OCI-LY7 (cell line): ENCODE measurements at regions not wholly inside any gene's neighbourhood (a gene's known extent, or its start where the extent isn't known, plus 50 kb on each side); places are given as distances from the start of the nearest gene placed in this dataset.

Source experiments
- BruUV-seq: library from RNA; stranded (reverse); fragments of 400-500 nt; replicated peaks from 2 replicates; lab custom pipeline; 2021; lab: Mats Ljungman, UMichigan
- CTCF ChIA-PET: fragments of 300-600 bp; sonication (Branson Sonifier 250); formaldehyde crosslinking; loops from one replicate; lab custom pipeline; 2022; ENCODE audit warnings: antibody characterized with exemption; ENCODE audit not compliant: unreplicated experiment; lab: Charles Lee
- POLR2A ChIA-PET: fragments of 300-600 bp; sonication (Branson Sonifier 250); formaldehyde crosslinking; loops from one replicate; lab custom pipeline; 2022; ENCODE audit warnings: antibody characterized with exemption; lab: Charles Lee
- DNase-seq: peaks from one replicate; pipeline ENCODE4 v3.0.0-alpha.2; 2015; ENCODE audit warnings: low spot score
- H2AFZ ChIP-seq: fragments of 200-600 bp; sonication (generic), shearing (Covaris generic); 2 replicates; pipeline ENCODE4 v1.6.1; 2014; ENCODE audit warnings: mild to moderate bottlenecking, antibody characterized with exemption, low read length, moderate library complexity
- H3K27ac ChIP-seq: fragments of 200-600 bp; sonication (generic); 2 replicates; pipeline ENCODE4 v1.5.1; 2014; ENCODE audit warnings: mixed run types, low read depth, mild to moderate bottlenecking, moderate library complexity, low read length, inconsistent platforms; ENCODE audit not compliant: poor library complexity, severe bottlenecking
- H3K36me3 ChIP-seq: fragments of 200-600 bp; sonication (generic); 2 replicates; pipeline ENCODE4 v1.6.1; 2014; ENCODE audit warnings: mild to moderate bottlenecking, antibody characterized with exemption, low read length, moderate library complexity, mixed read lengths; ENCODE audit not compliant: insufficient read depth
- H3K4me1 ChIP-seq: fragments of 200-600 bp; sonication (generic); 2 replicates; pipeline ENCODE4 v1.5.1; 2014; ENCODE audit warnings: mild to moderate bottlenecking, low read length; ENCODE audit not compliant: insufficient read depth, poor library complexity, severe bottlenecking
- H3K4me2 ChIP-seq: fragments of 200-600 bp; sonication (generic); 2 replicates; pipeline ENCODE4 v1.6.1; 2014; ENCODE audit warnings: mild to moderate bottlenecking, low read length
- H3K4me3 ChIP-seq: fragments of 200-600 bp; sonication (generic); 2 replicates; pipeline ENCODE4 v1.5.1; 2014; ENCODE audit warnings: mild to moderate bottlenecking, low read depth, low read length; ENCODE audit not compliant: poor library complexity, severe bottlenecking
- H3K79me2 ChIP-seq: fragments of 200-600 bp; sonication (generic); 2 replicates; pipeline ENCODE4 v1.6.1; 2016; ENCODE audit warnings: low read depth, mild to moderate bottlenecking, low read length, moderate library complexity, mixed read lengths; ENCODE audit not compliant: insufficient read depth
- H3K9me2 ChIP-seq: fragments of 200-600 bp; sonication (generic); 2 replicates; pipeline ENCODE4 v1.6.1; 2016; ENCODE audit warnings: mild to moderate bottlenecking, low read length, mixed read lengths; ENCODE audit not compliant: insufficient read depth
- H3K9me3 ChIP-seq: fragments of 200-600 bp; sonication (generic); 2 replicates; pipeline ENCODE4 v1.6.1; 2014; ENCODE audit warnings: mild to moderate bottlenecking, mixed run types, low read length, mixed read lengths
- H4K20me1 ChIP-seq: fragments of 200-600 bp; sonication (generic); 2 replicates; pipeline ENCODE4 v1.6.1; 2014; ENCODE audit warnings: mild to moderate bottlenecking, antibody characterized with exemption, low read length, moderate library complexity, mixed read lengths; ENCODE audit not compliant: insufficient read depth
- EZH2phosphoT487 ChIP-seq: fragments of 200-600 bp; sonication (generic); IDR thresholded peaks from 2 replicates; pipeline ENCODE4 v1.6.1; 2018; ENCODE audit warnings: low read depth, borderline replicate concordance, mild to moderate bottlenecking, mixed run types, antibody characterized with exemption, low read length, moderate library complexity, mixed read lengths
- intact Hi-C: fragments of 100-400 bp; cut with micrococcal nuclease; formaldehyde crosslinking; loops from one replicate; pipeline ENCODE4 v1.10.0; 2022; ENCODE audit not compliant: unreplicated experiment
- TF ChIP-seq, protein P1 (sequence below): fragments of 200-600 bp; sonication (generic); conservative IDR thresholded peaks from 2 replicates; pipeline ENCODE4 v1.5.1; 2014; ENCODE audit warnings: mild to moderate bottlenecking, antibody characterized with exemption, low read length, moderate library complexity, mixed read lengths

DNA sequence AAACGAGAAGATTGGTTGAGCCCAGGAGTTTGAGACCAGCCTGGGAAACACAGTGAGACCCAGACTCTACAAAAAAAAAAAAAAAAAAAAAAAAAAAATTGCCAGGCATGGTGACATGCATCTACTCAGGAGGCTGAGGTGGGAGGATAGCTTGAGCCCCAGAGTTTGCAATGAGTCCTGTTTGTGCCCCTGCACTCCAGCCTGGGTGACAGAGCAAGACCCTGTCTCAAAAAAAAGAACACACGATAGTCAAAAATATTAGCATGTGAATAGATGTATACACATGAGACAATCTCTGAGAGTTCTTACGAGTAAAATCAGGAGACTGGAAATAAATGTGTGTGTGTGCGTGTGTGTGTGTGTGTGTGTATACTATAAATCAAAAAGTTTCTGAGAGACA, 966.3 kb downstream of the FSTL5 start:
- Histone ChIP-seq H3K9me3 (no peaks in the 10 kb centered on the region), H3K36me3 (no peaks in the 10 kb centered on the region), H4K20me1 (no peaks in the 10 kb centered on the region), H3K9me2 (no peaks in the 10 kb centered on the region), H3K4me3 (no peak overlapping the region), H2AFZ (no peak overlapping the region), H3K4me1 (no peaks in the 10 kb centered on the region), H3K4me2 (no peak overlapping the region), H3K27ac (no peak overlapping the region), H3K79me2 (no peaks in the 10 kb centered on the region)
- TF ChIP-seq, protein P1, sequence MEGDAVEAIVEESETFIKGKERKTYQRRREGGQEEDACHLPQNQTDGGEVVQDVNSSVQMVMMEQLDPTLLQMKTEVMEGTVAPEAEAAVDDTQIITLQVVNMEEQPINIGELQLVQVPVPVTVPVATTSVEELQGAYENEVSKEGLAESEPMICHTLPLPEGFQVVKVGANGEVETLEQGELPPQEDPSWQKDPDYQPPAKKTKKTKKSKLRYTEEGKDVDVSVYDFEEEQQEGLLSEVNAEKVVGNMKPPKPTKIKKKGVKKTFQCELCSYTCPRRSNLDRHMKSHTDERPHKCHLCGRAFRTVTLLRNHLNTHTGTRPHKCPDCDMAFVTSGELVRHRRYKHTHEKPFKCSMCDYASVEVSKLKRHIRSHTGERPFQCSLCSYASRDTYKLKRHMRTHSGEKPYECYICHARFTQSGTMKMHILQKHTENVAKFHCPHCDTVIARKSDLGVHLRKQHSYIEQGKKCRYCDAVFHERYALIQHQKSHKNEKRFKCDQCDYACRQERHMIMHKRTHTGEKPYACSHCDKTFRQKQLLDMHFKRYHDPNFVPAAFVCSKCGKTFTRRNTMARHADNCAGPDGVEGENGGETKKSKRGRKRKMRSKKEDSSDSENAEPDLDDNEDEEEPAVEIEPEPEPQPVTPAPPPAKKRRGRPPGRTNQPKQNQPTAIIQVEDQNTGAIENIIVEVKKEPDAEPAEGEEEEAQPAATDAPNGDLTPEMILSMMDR, result no peak
- TF ChIP-seq EZH2phosphoT487, result no peak
- no TSS peak for BruUV-seq
- ChIA-PET POLR2A (no interaction called here), CTCF (no interaction called here)
- no peak for DNase-seq
- intact Hi-C loops, result no loop called here

DNA sequence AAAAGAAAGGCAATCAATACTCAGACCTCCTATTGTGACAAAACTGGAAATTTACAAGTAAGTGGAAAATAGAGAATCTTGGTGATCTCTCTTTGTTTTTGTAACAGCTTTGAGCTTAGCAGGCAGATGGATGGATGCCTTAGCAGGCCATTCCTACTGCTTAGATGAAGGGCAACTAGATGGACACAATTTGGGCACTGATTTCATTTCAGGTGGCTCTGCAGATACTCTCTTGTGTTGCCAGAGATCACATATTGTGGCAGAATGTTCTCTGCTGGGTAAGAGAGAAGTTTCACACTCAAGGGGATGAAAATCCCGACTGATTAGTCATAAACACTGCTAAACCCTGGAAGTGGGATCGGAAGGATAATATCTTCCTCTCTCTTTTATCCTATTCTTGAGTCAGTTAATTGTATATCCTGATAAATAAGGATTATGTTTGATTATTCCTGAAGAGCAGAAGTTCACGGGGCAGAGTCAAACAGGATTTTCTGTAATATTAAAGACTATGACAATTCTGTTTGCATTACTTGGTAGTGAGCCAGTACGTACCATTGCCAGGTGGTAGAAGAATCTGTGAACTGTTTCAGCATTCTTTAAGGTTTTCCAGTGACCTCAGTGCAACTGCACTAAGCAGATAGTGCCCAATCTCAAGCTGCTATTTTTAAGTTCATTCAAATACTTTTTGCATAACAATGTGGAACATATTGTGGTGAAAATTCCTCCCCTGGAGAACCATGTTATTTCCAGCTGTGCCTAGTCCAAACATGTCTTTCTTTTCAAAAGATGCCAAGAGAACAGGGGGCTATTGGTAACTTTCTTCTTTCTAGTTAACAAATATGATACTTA, 974.3 kb downstream of the FSTL5 start:
- H3K4me1 ChIP-seq, result no peaks in the 10 kb centered on the region

DNA sequence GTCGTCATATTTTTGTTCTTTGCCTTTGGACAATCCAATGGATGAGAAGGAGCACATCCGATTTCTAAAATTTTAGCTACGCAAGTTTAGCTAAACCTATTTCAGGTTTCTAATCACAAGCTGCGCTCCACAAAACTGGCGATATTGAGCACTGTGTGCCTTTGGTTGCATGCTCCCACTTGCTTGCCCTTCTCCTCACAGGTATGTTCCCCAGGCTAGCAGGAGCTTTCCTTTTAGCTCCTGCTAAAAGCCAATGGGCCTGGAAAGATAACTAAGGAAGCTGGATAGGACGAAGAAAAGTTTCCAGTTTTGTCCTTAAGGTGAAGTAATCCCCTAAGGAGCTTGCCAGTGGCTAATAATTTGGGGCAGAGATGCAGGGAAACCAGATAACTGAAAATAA, 975.2 kb downstream of the FSTL5 start:
- no peak overlapping the region for H3K4me2 ChIP-seq
- H3K4me3 ChIP-seq, result no peak overlapping the region
- H3K4me1 ChIP-seq, result no peaks in the 10 kb centered on the region
- no peak overlapping the region for H2AFZ ChIP-seq
- ChIA-PET CTCF (no interaction called here), POLR2A (no interaction called here)
- no peaks in the 10 kb centered on the region for H3K79me2 ChIP-seq
- TF ChIP-seq, protein P1, result no peak
- no peak for TF ChIP-seq EZH2phosphoT487
- H3K9me2 ChIP-seq, result no peaks in the 10 kb centered on the region
- H3K36me3 ChIP-seq, result no peaks in the 10 kb centered on the region
- no peaks in the 10 kb centered on the region for H3K9me3 ChIP-seq
- no peak overlapping the region for H3K27ac ChIP-seq
- no peaks in the 10 kb centered on the region for H4K20me1 ChIP-seq
- BruUV-seq, result no TSS peak
- intact Hi-C loops, result no loop called here
- DNase-seq, result no peak

More for the DNA sequence above, 974.3 kb downstream of the FSTL5 start:
- intact Hi-C loops, result no loop called here
- no peak for DNase-seq
- H3K79me2 ChIP-seq, result no peaks in the 10 kb centered on the region
- no peaks in the 10 kb centered on the region for H3K9me2 ChIP-seq
- H4K20me1 ChIP-seq, result no peaks in the 10 kb centered on the region
- CTCF ChIA-PET, result no interaction called here
- H2AFZ ChIP-seq, result no peak overlapping the region
- no peak overlapping the region for H3K4me3 ChIP-seq
- H3K4me2 ChIP-seq, result no peak overlapping the region
- H3K36me3 ChIP-seq, result no peaks in the 10 kb centered on the region
- TF ChIP-seq, protein P1, result no peak
- no peak for TF ChIP-seq EZH2phosphoT487
- POLR2A ChIA-PET, result no interaction called here
- no TSS peak for BruUV-seq
- H3K9me3 ChIP-seq, result no peaks in the 10 kb centered on the region
- no peak overlapping the region for H3K27ac ChIP-seq
